PFSK-1 (cell line): ENCODE measurements at regions not wholly inside any gene's neighbourhood (a gene's known extent, or its start where the extent isn't known, plus 50 kb on each side); places are given as distances from the start of the nearest gene placed in this dataset.

Source experiments
- POLR2AphosphoS5 ChIP-seq: IDR thresholded peaks from 2 replicates; pipeline ENCODE4 v1.6.1; 2012; ENCODE audit warnings: low read depth, mild to moderate bottlenecking, control low read depth, low read length, moderate library complexity
- REST ChIP-seq, 2 experiments: IDR thresholded peaks; 2 replicates each; pipeline versions ENCODE4 v1.6.1 to v1.8.0; 2011 to 2012; ENCODE audit warnings: low read depth in 2 of 2, low read length in 2 of 2, control low read depth in 1 of 2, inconsistent platforms in 1 of 2, mild to moderate bottlenecking in 1 of 2, moderate library complexity in 1 of 2; ENCODE audit not compliant: insufficient read depth in 1 of 2
- SIN3A ChIP-seq: IDR thresholded peaks from 2 replicates; pipeline ENCODE4 v1.6.1; 2012; ENCODE audit warnings: mild to moderate bottlenecking, low read length, moderate library complexity, borderline replicate concordance; ENCODE audit not compliant: insufficient read depth
- TAF1 ChIP-seq: IDR thresholded peaks from 2 replicates; pipeline ENCODE4 v1.6.1; 2012; ENCODE audit warnings: low read length, control low read depth, borderline replicate concordance; ENCODE audit not compliant: insufficient read depth

GRCh38 chr11:70623906-70624597 lies 225.7 kb downstream of the CTTN start:
- TF ChIP-seq REST (IDR thresholded peaks at IDR 0.05; ENCODE audit: insufficient read depth in 1 of 2, low read depth in 2 of 2, low read length in 2 of 2) (no peak), SIN3A (no peak), TAF1 (no peak), POLR2AphosphoS5 (no peak)
